22Rv1 (cell line): ENCODE measurements at regions not wholly inside any gene's neighbourhood (a gene's known extent, or its start where the extent isn't known, plus 50 kb on each side); places are given as distances from the start of the nearest gene placed in this dataset.

Experiments
- ZFX ChIP-seq: fragments of 450-650 bp; IDR thresholded peaks from 2 replicates; pipeline ENCODE4 v1.6.1; 2017; ENCODE audit warnings: antibody characterized with exemption, borderline replicate concordance
- TF ChIP-seq, protein P1 (sequence below): fragments of 450-650 bp; IDR thresholded peaks from 2 replicates; pipeline ENCODE4 v1.5.1; 2017; ENCODE audit warnings: mild to moderate bottlenecking

DNA sequence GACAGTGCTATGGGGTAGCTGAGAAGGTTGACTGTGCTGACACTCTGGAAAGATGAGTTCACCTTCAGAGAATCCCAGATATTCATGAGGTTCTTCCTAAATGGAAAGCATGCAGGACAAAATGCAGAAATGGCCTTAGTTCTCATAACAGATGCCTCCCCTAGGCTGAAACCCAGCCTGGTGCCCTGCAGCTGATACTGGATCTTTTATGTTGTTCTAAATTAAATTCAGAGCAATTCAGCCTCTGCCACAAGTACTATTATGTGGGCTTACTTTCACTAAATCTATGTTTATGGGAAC lies 172.0 kb upstream of the SERPINE2 start:
- TF ChIP-seq, protein P1, sequence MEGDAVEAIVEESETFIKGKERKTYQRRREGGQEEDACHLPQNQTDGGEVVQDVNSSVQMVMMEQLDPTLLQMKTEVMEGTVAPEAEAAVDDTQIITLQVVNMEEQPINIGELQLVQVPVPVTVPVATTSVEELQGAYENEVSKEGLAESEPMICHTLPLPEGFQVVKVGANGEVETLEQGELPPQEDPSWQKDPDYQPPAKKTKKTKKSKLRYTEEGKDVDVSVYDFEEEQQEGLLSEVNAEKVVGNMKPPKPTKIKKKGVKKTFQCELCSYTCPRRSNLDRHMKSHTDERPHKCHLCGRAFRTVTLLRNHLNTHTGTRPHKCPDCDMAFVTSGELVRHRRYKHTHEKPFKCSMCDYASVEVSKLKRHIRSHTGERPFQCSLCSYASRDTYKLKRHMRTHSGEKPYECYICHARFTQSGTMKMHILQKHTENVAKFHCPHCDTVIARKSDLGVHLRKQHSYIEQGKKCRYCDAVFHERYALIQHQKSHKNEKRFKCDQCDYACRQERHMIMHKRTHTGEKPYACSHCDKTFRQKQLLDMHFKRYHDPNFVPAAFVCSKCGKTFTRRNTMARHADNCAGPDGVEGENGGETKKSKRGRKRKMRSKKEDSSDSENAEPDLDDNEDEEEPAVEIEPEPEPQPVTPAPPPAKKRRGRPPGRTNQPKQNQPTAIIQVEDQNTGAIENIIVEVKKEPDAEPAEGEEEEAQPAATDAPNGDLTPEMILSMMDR: no peak
- TF ChIP-seq ZFX: no peak
